Endothelial cell of umbilical vein (primary cell): ENCODE measurements at regions not wholly inside any gene's neighbourhood (a gene's known extent, or its start where the extent isn't known, plus 50 kb on each side); places are given as distances from the start of the nearest gene placed in this dataset.

Experiments
- BruUV-seq: library from RNA; stranded (reverse); fragments of 400-500 nt; replicated peaks from 2 replicates; lab custom pipeline; 2021; lab: Mats Ljungman, UMichigan
- CTCF ChIA-PET: fragments of 300-600, 350-600 bp; sonication (Branson Sonifier 250); formaldehyde crosslinking; loops from one replicate; lab custom pipeline; 2021; ENCODE audit warnings: antibody characterized with exemption, inconsistent platforms; lab: Charles Lee
- POLR2A ChIA-PET: fragments of 300-600, 350-600 bp; sonication (Branson Sonifier 250); formaldehyde crosslinking; loops from one replicate; lab custom pipeline; 2021; ENCODE audit warnings: antibody characterized with exemption, inconsistent platforms; lab: Charles Lee
- DNase-seq: peaks from one replicate; pipeline ENCODE4 v3.0.0-alpha.2; 2011; ENCODE audit warnings: low read depth, low spot score
- FAIRE-seq: peaks from 2 replicates; lab custom pipeline; 2011; peaks lifted over from hg19 to GRCh38; lab: Jason Lieb, UNC
- H2AFZ ChIP-seq: 2 replicates; pipeline ENCODE4 v1.6.0; 2012; ENCODE audit warnings: low read depth, low read length, control low read depth, inconsistent platforms
- H3K27ac ChIP-seq: 2 replicates; pipeline ENCODE4 v1.5.1; 2011; ENCODE audit warnings: low read depth, mild to moderate bottlenecking, control low read depth, low read length, moderate library complexity; ENCODE audit not compliant: insufficient read depth
- H3K27me3 ChIP-seq, 2 experiments: 2 replicates each; pipeline versions ENCODE4 v1.6.0 to v1.6.1; 2011; ENCODE audit warnings: low read length in 2 of 2, mixed read lengths in 1 of 2; ENCODE audit not compliant: control insufficient read depth in 2 of 2, insufficient read depth in 2 of 2
- H3K36me3 ChIP-seq, 2 experiments: 2 replicates in 1 of 2; 3 replicates in 1 of 2; pipeline ENCODE4 v1.5.1; 2011; ENCODE audit warnings: low read length in 2 of 2, mild to moderate bottlenecking in 1 of 2, moderate library complexity in 1 of 2; ENCODE audit not compliant: control insufficient read depth in 2 of 2, insufficient read depth in 2 of 2; ENCODE audit errors: extremely low read depth in 1 of 2
- H3K4me1 ChIP-seq: 3 replicates; pipeline ENCODE4 v1.5.1; 2011; ENCODE audit warnings: mild to moderate bottlenecking, low read length; ENCODE audit not compliant: control insufficient read depth, insufficient read depth; ENCODE audit errors: extremely low read depth
- H3K4me2 ChIP-seq: 2 replicates; pipeline ENCODE4 v1.6.1; 2011; ENCODE audit warnings: low read length, control low read depth, mixed read lengths; ENCODE audit not compliant: insufficient read depth
- H3K4me3 ChIP-seq, 3 experiments: fragments of 200-600 bp in 1 of 3; sonication (generic), shearing (Covaris generic) in 1 of 3; replicated peaks in 1 of 3; 2 replicates each; pipeline ENCODE4 v1.5.1; 2011 to 2016; ENCODE audit warnings: control low read depth in 3 of 3, low read length in 3 of 3, mild to moderate bottlenecking in 2 of 3, inconsistent platforms in 1 of 3, low read depth in 1 of 3, moderate library complexity in 1 of 3; ENCODE audit not compliant: insufficient read depth in 1 of 3
- H3K79me2 ChIP-seq: 2 replicates; pipeline ENCODE4 v1.6.0; 2012; ENCODE audit warnings: low read length, inconsistent platforms; ENCODE audit not compliant: control insufficient read depth, insufficient read depth
- H3K9ac ChIP-seq: replicated peaks from 2 replicates; pipeline ENCODE3; 2011; ENCODE audit warnings: low read length, control low read depth; ENCODE audit not compliant: insufficient read depth; ENCODE audit errors: extremely low read depth
- H3K9me1 ChIP-seq: replicated peaks from 3 replicates; pipeline ENCODE4 v1.6.0; 2011; ENCODE audit warnings: mild to moderate bottlenecking, low read length; ENCODE audit not compliant: control insufficient read depth, insufficient read depth; ENCODE audit errors: extremely low read depth
- H3K9me3 ChIP-seq: replicated peaks from 2 replicates; pipeline ENCODE4 v1.5.1; 2012; ENCODE audit warnings: low read length, inconsistent platforms; ENCODE audit not compliant: control insufficient read depth, insufficient read depth
- H4K20me1 ChIP-seq: replicated peaks from 2 replicates; pipeline ENCODE3; 2011; ENCODE audit warnings: mild to moderate bottlenecking, low read length; ENCODE audit not compliant: control insufficient read depth, insufficient read depth; ENCODE audit errors: extremely low read depth
- CTCF ChIP-seq, 2 donors: IDR thresholded peaks; 1 replicate in 1 of 2; 2 replicates in 1 of 2; pipeline ENCODE4 v1.5.1; 2011; ENCODE audit warnings: low read length in 2 of 2, mild to moderate bottlenecking in 2 of 2, moderate library complexity in 2 of 2, control low read depth in 1 of 2, inconsistent platforms in 1 of 2, low read depth in 1 of 2; ENCODE audit not compliant: insufficient read depth in 1 of 2; ENCODE audit errors: extremely low read depth in 1 of 2
- EZH2 ChIP-seq: IDR thresholded peaks from 2 replicates; pipeline ENCODE4 v1.6.1; 2012; ENCODE audit warnings: borderline replicate concordance, low read depth, mild to moderate bottlenecking, moderate library complexity, low read length, inconsistent platforms; ENCODE audit not compliant: severe bottlenecking
- FOS ChIP-seq: IDR thresholded peaks from 2 replicates; pipeline ENCODE4 v1.6.1; 2011; ENCODE audit warnings: mild to moderate bottlenecking, low read length, moderate library complexity, borderline replicate concordance; ENCODE audit not compliant: insufficient read depth
- GATA2 ChIP-seq: IDR thresholded peaks from 2 replicates; pipeline ENCODE4 v1.7.0; 2011; ENCODE audit warnings: low read depth, mild to moderate bottlenecking, moderate library complexity, mixed read lengths, low read length; ENCODE audit not compliant: insufficient read length, insufficient read depth
- JUN ChIP-seq: IDR thresholded peaks from 2 replicates; pipeline ENCODE4 v1.6.1; 2011; ENCODE audit warnings: borderline replicate concordance, low read depth; ENCODE audit not compliant: insufficient read length, insufficient read depth
- MAX ChIP-seq: IDR thresholded peaks from 2 replicates; pipeline ENCODE4 v1.6.1; 2011; ENCODE audit not compliant: insufficient read depth, insufficient read length
- MYC ChIP-seq: IDR thresholded peaks from one replicate; pipeline ENCODE4 v1.6.1; 2011; ENCODE audit warnings: mild to moderate bottlenecking, low read depth, low read length
- POLR2A ChIP-seq: IDR thresholded peaks from 2 replicates; pipeline ENCODE4 v1.6.1; 2012; ENCODE audit warnings: low read depth, mild to moderate bottlenecking, control low read depth, low read length
- POLR2AphosphoS5 ChIP-seq: IDR thresholded peaks from 2 replicates; pipeline ENCODE4 v1.6.1; 2012; ENCODE audit warnings: low read depth, mild to moderate bottlenecking, control low read depth, low read length, moderate library complexity; ENCODE audit not compliant: insufficient read depth
- dilution Hi-C: fragments of 300-500 bp; cut with MboI; formaldehyde crosslinking; loops from one replicate; pipeline ENCODE4 v1.15.0; 2019; ENCODE audit warnings: low sequenced_read_pairs; ENCODE audit not compliant: extremely low pct_ligation_motif_present
- intact Hi-C: fragments of 100-400 bp; cut with micrococcal nuclease; formaldehyde crosslinking; loops from one replicate; pipeline ENCODE4 v1.10.0; 2022

GRCh38 chr20:55937283-55937682 is 68.0 kb downstream of the CBLN4 start:
- H3K4me3 ChIP-seq = no peak overlapping the region
- dilution Hi-C loops = no loop called here
- H3K79me2 ChIP-seq = no peaks in the 10 kb centered on the region
- H3K4me1 ChIP-seq = no peaks in the 10 kb centered on the region
- H3K9me3 ChIP-seq = peaks cover 6% of the 10 kb centered on the region
- H3K9ac ChIP-seq = no peak overlapping the region
- no peaks in the 10 kb centered on the region for H3K9me1 ChIP-seq
- no peaks in the 10 kb centered on the region for H4K20me1 ChIP-seq
- no peaks in the 10 kb centered on the region for H3K36me3 ChIP-seq
- no TSS peak for BruUV-seq
- ChIA-PET POLR2A (no interaction called here), CTCF (no interaction called here)
- TF ChIP-seq POLR2AphosphoS5 (no peak), JUN (no peak), POLR2A (no peak), GATA2 (no peak), CTCF (IDR thresholded peaks at IDR 0.05; ENCODE audit: extremely low read depth in 1 of 2, insufficient read depth in 1 of 2, low read depth in 1 of 2, low read length in 2 of 2) (no peak), MAX (no peak), FOS (no peak), MYC (no peak), EZH2 (no peak)
- DNase-seq (no peak), FAIRE-seq (no peak)
- intact Hi-C loops = no loop called here
- H2AFZ ChIP-seq = no peak overlapping the region
- H3K27ac ChIP-seq = no peak overlapping the region
- no peaks in the 10 kb centered on the region for H3K27me3 ChIP-seq
- no peak overlapping the region for H3K4me2 ChIP-seq
